Osteoblast (primary cell): ENCODE measurements at regions not wholly inside any gene's neighbourhood (a gene's known extent, or its start where the extent isn't known, plus 50 kb on each side); places are given as distances from the start of the nearest gene placed in this dataset.

Source experiments
- DNase-seq: peaks from one replicate; pipeline ENCODE4 v3.0.0; 2011; ENCODE audit warnings: low spot score, mixed read lengths; ENCODE audit not compliant: insufficient read length; ENCODE audit errors: missing footprints
- H2AFZ ChIP-seq: 2 replicates; pipeline ENCODE4 v1.6.0; 2011; ENCODE audit warnings: mild to moderate bottlenecking, low read length
- H3K27ac ChIP-seq: 2 replicates; pipeline ENCODE4 v1.5.1; 2011; ENCODE audit warnings: mild to moderate bottlenecking, low read depth, low read length, moderate library complexity
- H3K27me3 ChIP-seq: 2 replicates; pipeline ENCODE4 v1.6.0; 2012; ENCODE audit warnings: mild to moderate bottlenecking, control low read depth, inconsistent platforms, low read length, moderate library complexity; ENCODE audit not compliant: insufficient read depth
- H3K36me3 ChIP-seq: 2 replicates; pipeline ENCODE4 v1.5.1; 2011; ENCODE audit warnings: mild to moderate bottlenecking, low read length, control low read depth, moderate library complexity; ENCODE audit not compliant: insufficient read depth
- H3K4me1 ChIP-seq: 2 replicates; pipeline ENCODE4 v1.5.1; 2011; ENCODE audit warnings: mild to moderate bottlenecking, low read length, control low read depth, moderate library complexity; ENCODE audit not compliant: insufficient read depth
- H3K4me2 ChIP-seq: 2 replicates; pipeline ENCODE4 v1.6.0; 2011; ENCODE audit warnings: mild to moderate bottlenecking, low read length; ENCODE audit not compliant: insufficient read depth
- H3K4me3 ChIP-seq: fragments of 200-600 bp; sonication (generic); 3 replicates; pipeline ENCODE4 v1.5.1; 2012; ENCODE audit warnings: mild to moderate bottlenecking, low read length, inconsistent platforms; ENCODE audit not compliant: insufficient read depth
- H3K79me2 ChIP-seq: 2 replicates; pipeline ENCODE4 v1.6.0; 2012; ENCODE audit warnings: mild to moderate bottlenecking, low read length, control low read depth, inconsistent platforms; ENCODE audit not compliant: insufficient read depth
- H3K9me3 ChIP-seq: 2 replicates; pipeline ENCODE4 v1.5.1; 2011; ENCODE audit warnings: low read depth, low read length, control low read depth
- H4K20me1 ChIP-seq: 2 replicates; pipeline ENCODE4 v1.6.0; 2012; ENCODE audit warnings: mild to moderate bottlenecking, low read length, control low read depth; ENCODE audit not compliant: insufficient read depth
- TF ChIP-seq, protein P1 (sequence below): IDR thresholded peaks from 2 replicates; pipeline ENCODE4 v1.5.1; 2011; ENCODE audit warnings: mild to moderate bottlenecking, low read depth, low read length, moderate library complexity; ENCODE audit errors: extremely low read depth

DNA sequence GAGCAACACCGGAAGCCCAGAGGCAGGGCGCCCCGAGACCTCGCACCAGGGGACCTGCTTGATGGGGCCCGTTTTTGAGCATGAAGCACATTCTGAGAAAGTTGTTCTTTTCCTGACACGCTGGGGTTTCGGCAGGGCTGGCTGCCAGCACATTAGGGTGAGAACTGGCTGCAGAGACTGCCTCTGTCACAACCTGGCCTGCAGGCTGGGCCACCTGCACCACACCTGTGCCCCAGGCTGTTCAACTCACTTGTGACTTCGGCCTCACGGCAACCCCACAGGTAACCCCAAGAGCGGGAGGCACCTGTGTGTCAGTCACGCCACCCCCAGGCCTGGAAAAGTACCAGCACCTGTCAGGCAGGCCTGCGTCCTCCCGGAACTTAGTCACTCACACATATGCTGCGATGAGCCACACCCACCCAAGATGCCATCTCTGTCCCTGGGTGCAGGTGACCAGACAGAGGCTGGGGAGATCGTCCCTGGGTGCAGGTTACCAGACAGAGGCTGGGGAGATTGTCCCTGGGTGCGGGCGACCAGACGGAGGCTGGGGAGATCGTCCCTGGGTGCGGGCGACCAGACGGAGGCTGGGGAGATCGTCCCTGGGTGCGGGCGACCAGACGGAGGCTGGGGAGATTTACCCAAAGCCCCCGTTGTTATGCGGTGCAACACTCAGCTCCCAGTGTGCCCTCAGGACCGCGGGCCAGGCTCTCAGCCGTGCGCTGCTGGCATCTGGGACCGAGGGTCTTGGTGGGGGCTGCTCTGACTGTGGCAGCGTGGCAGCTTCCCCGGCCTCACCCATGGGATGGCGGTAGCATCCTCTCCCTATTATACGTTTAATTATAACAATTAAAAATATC, 82.5 kb upstream of the BHLHE23 start:
- Histone ChIP-seq H3K4me2 (no peak overlapping the region), H3K79me2 (no peaks in the 10 kb centered on the region), H3K9me3 (no peaks in the 10 kb centered on the region), H3K27ac (no peak overlapping the region), H3K4me1 (no peaks in the 10 kb centered on the region), H3K27me3 (peaks cover 4% of the 10 kb centered on the region), H3K4me3 (no peak overlapping the region), H4K20me1 (no peaks in the 10 kb centered on the region), H2AFZ (no peak overlapping the region), H3K36me3 (no peaks in the 10 kb centered on the region)
- DNase-seq, result peak; percentile 23
- TF ChIP-seq, protein P1, sequence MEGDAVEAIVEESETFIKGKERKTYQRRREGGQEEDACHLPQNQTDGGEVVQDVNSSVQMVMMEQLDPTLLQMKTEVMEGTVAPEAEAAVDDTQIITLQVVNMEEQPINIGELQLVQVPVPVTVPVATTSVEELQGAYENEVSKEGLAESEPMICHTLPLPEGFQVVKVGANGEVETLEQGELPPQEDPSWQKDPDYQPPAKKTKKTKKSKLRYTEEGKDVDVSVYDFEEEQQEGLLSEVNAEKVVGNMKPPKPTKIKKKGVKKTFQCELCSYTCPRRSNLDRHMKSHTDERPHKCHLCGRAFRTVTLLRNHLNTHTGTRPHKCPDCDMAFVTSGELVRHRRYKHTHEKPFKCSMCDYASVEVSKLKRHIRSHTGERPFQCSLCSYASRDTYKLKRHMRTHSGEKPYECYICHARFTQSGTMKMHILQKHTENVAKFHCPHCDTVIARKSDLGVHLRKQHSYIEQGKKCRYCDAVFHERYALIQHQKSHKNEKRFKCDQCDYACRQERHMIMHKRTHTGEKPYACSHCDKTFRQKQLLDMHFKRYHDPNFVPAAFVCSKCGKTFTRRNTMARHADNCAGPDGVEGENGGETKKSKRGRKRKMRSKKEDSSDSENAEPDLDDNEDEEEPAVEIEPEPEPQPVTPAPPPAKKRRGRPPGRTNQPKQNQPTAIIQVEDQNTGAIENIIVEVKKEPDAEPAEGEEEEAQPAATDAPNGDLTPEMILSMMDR, result no peak

DNA sequence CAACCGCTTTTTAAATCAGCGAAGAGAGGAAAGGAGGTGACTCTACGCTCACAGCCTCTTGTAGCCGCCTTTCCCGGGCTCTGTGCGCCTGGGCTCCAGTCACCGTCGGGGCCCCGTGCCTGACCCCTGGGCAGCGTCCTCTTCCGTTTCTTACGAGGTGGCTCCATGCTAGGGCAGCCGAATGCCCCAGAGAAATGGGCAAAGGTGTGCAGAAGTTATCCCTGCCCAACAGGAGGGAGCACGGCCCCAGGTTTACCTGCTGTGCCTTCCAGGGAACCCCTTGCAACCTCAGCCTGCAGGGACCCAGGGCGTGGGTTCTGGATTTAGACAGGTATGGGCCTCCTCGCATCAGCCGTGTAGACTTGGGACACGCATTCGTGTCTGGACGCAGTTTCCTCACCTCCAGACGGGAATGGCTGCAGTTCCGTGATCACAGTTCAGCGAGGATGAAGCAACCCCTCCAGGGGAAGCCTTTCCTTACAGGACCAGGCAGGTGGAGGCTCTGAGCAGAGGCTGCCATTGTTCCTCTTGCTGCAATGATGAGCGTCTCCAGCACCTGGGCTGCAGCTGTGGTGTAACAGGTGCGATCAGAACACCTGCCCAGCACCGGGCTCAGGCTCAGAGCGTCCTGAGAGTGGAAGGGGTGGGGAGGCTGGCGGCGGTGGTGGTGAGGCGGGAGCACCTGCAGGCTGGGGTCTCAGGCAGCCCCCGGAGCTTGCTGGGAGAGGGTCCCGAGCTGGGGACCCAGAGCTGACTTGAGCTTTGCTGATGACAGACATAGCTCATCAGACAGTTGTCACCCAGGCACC, 81.3 kb upstream of the BHLHE23 start:
- H3K79me2 ChIP-seq, result no peaks in the 10 kb centered on the region
- H3K9me3 ChIP-seq, result no peaks in the 10 kb centered on the region
- H3K4me1 ChIP-seq, result no peaks in the 10 kb centered on the region
- H3K27ac ChIP-seq, result no peak overlapping the region
- no peaks in the 10 kb centered on the region for H3K36me3 ChIP-seq
- H3K4me2 ChIP-seq, result no peak overlapping the region
- DNase-seq, result peak; percentile 36
- H3K27me3 ChIP-seq, result peaks cover 8% of the 10 kb centered on the region
- no peak overlapping the region for H2AFZ ChIP-seq
- no peaks in the 10 kb centered on the region for H4K20me1 ChIP-seq
- H3K4me3 ChIP-seq, result no peak overlapping the region
- TF ChIP-seq, protein P1, result no peak

DNA sequence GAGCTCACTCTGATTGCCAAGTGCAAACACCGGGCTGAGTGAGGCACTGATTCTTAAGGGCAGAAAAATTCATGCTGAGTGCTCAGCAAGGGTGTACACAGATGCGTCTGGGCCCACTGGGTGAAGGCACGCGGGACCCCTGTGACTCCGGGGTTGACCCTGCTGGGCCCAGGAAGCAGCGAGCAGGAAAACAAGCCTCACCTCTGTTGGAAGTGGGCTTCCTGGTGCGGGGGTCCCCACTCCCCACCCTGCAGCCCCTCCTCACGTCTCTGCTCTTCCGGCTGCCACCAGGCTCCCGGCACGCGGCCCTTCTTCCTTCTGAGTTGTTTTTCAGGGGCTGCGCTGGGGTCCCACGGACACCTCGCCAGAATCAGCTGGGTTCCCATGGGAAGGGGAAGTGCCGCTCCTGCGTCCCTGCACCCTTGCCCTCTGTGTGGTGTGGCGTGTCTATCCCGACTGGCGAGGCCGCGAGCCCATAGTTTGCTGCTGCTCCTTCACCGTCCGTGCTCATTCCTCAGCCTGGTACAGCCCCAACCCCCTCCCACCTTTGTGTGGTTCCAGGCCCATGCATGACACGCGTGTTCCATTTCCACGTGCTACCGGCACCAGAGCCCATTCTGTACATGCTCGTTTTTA, 80.6 kb upstream of the BHLHE23 start:
- peak; percentile 69 for DNase-seq
- Histone ChIP-seq H3K79me2 (no peaks in the 10 kb centered on the region), H3K4me2 (no peak overlapping the region), H3K4me1 (no peaks in the 10 kb centered on the region), H3K36me3 (no peaks in the 10 kb centered on the region), H2AFZ (no peak overlapping the region), H3K27me3 (peaks cover 8% of the 10 kb centered on the region), H3K9me3 (no peaks in the 10 kb centered on the region), H3K27ac (no peak overlapping the region), H3K4me3 (no peak overlapping the region), H4K20me1 (no peaks in the 10 kb centered on the region)
- TF ChIP-seq, protein P1, result no peak
